ENCODE measurements at regions not wholly inside any gene's neighbourhood (a gene's known extent, or its start where the extent isn't known, plus 50 kb on each side); places are given as distances from the start of the nearest gene placed in this dataset.
"Not testable (repeated sequence)": the region's sequence is repeated elsewhere in the genome, so short reads cannot be mapped to it uniquely, and the experiment has no call there.

- DNase-seq, result no peak
Observed at GRCh38 chr10:25869609-25870008, 64.4 kb upstream of the MYO3A start.

GRCh38 chr10:25874402-25874801 lies 59.6 kb upstream of the MYO3A start:
- not testable (repeated sequence) for DNase-seq

GRCh38 chr10:25875556-25876165 lies 58.4 kb upstream of the MYO3A start:
- DNase-seq, result peak; percentile 85

GRCh38 chr10:25877296-25877695 lies 56.7 kb upstream of the MYO3A start:
- DNase-seq, result no peak

All from hematopoietic multipotent progenitor cell treated with erythropoietin and hydrocortisone succinate and interleukin-3 and kit ligand, for 6 days (in vitro differentiated cells).